Testis (tissue), 2 donors: ENCODE measurements at regions not wholly inside any gene's neighbourhood (a gene's known extent, or its start where the extent isn't known, plus 50 kb on each side); places are given as distances from the start of the nearest gene placed in this dataset.

Source experiments
- DNase-seq: peaks from one replicate; pipeline ENCODE4 v3.0.0-alpha.2; 2019
- H3K27ac ChIP-seq, 2 donors: fragments of 200-600 bp; sonication (generic); one replicate each; pipeline ENCODE4 v1.5.1; 2019
- H3K27me3 ChIP-seq: fragments of 200-600 bp; sonication (generic); one replicate; pipeline ENCODE4 v1.5.1; 2019
- H3K36me3 ChIP-seq: fragments of 200-600 bp; sonication (generic); one replicate; pipeline ENCODE4 v1.5.1; 2017; ENCODE audit warnings: low read depth; ENCODE audit errors: missing control alignments
- H3K4me1 ChIP-seq: fragments of 200-600 bp; sonication (generic); one replicate; pipeline ENCODE4 v1.5.1; 2019
- H3K4me3 ChIP-seq, 2 donors: fragments of 200-600 bp; sonication (generic); one replicate each; pipeline ENCODE4 v1.5.1; 2017 to 2019
- H3K9me3 ChIP-seq: fragments of 200-600 bp; sonication (generic); one replicate; pipeline ENCODE4 v1.5.1; 2017
- CTCF ChIP-seq, 3 experiments: fragments of 450-650 bp in 2 of 3; fragments of 200-600 bp in 1 of 3; sonication (generic) in 1 of 3; IDR thresholded peaks; one replicate each; pipeline ENCODE4 v1.5.1; 2016 to 2019; ENCODE audit warnings: antibody characterized with exemption in 3 of 3, mild to moderate bottlenecking in 2 of 3, moderate library complexity in 1 of 3
- POLR2A ChIP-seq: fragments of 450-650 bp; IDR thresholded peaks from one replicate; pipeline ENCODE4 v1.6.1; 2017; ENCODE audit warnings: antibody characterized with exemption, mild to moderate bottlenecking, moderate library complexity
- WGBS, 2 donors: methylation state at CpG; one replicate each; pipeline ENCODE4 v1.1.5; 2018; 5-methylcytosine and 5-hydroxymethylcytosine counted together
- intact Hi-C: fragments of 100-400 bp; cut with DNase I; formaldehyde crosslinking; loops from one replicate; pipeline ENCODE4 v1.15.1; 2023; ENCODE audit warnings: low total_unique reads

GRCh38 chr16:8519179-8519578 is 71.1 kb downstream of the TMEM114 start:
- 85 to 92% methylated on average over 4 of the region's 4 CpGs for WGBS, 2 donors
- no peaks in the 10 kb centered on the region for H3K4me1 ChIP-seq
- no peaks in the 10 kb centered on the region for H3K36me3 ChIP-seq
- no peak overlapping the region for H3K4me3 ChIP-seq
- H3K27me3 ChIP-seq: no peaks in the 10 kb centered on the region
- no peak for DNase-seq
- H3K9me3 ChIP-seq: no peaks in the 10 kb centered on the region
- intact Hi-C loops: no loop called here
- H3K27ac ChIP-seq: no peak overlapping the region
- no peak for TF ChIP-seq CTCF (IDR thresholded peaks at IDR 0.05)
- TF ChIP-seq POLR2A: no peak

- TF ChIP-seq POLR2A (no peak), CTCF (IDR thresholded peaks at IDR 0.05) (no peak)
- intact Hi-C loops: no loop called here
Measured at GRCh38 chr16:8517280-8517679, 73.0 kb downstream of the TMEM114 start.

DNA sequence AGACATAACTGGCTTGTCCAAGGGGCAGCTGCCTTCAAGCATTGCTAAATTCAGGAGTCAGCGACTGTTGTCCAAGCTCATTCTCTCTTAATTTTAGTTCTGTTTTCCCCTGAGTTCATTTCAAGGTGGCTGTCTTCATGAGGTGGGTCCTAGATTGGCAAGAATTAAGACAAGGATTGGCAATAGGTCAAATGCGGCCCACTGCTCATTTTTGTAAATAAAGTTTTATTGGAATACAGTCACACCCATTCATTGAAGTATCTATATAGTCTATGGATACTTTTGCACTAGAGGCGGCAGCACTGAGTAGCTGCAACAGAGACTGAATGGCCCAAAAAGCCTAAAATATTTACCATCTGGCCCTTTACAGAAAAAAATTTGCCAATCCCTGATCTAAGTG is 73.8 kb downstream of the TMEM114 start:
- no peak for DNase-seq
- intact Hi-C loops: no loop called here
- H3K4me3 ChIP-seq: no peak overlapping the region
- no peak overlapping the region for H3K27ac ChIP-seq
- H3K9me3 ChIP-seq: no peaks in the 10 kb centered on the region
- no peaks in the 10 kb centered on the region for H3K27me3 ChIP-seq
- TF ChIP-seq POLR2A: no peak
- no peak for TF ChIP-seq CTCF (IDR thresholded peaks at IDR 0.05)
- no peaks in the 10 kb centered on the region for H3K36me3 ChIP-seq
- no peaks in the 10 kb centered on the region for H3K4me1 ChIP-seq
- WGBS, 2 donors: 91 to 96% methylated on average over 3 of the region's 3 CpGs

More at GRCh38 chr16:8517280-8517679, 73.0 kb downstream of the TMEM114 start:
- WGBS, 2 donors: 88% methylated on average over 4 of the region's 4 CpGs
- H3K4me1 ChIP-seq: no peaks in the 10 kb centered on the region
- no peak for DNase-seq
- H3K4me3 ChIP-seq: no peak overlapping the region
- no peaks in the 10 kb centered on the region for H3K27me3 ChIP-seq
- no peaks in the 10 kb centered on the region for H3K9me3 ChIP-seq
- H3K36me3 ChIP-seq: no peaks in the 10 kb centered on the region
- H3K27ac ChIP-seq: no peak overlapping the region

DNA sequence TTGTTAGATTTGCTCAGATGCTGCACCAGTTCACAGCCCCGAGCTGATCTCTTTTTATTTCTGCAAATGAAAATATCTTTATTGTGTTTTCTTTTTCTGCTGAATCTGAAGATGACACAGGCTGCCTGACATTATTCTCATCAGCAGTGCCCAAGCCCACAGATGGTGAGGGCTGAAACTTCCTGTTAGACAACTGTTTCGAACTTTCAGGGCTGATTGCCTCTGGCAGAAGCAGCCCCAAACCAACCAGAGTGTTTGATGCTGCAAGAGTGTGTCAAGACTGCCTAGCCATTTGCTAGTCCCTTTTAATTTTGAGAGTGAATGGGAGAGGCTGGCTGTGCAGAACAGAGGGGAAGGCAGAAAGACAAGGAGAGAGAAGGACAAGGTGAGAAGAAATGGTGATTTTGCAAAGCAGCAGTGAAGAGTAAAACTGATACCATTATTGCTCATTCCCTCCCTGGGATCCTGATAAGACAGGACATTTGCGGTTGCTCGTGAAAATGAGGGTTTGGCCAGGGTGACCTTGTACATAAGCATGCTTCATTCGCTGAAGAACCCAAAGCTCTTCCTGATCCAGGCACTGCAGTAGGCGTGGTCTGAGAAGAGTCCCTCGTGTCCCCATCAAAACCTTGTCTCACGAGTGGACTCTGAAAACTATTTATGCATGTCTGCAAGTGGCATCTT is 77.2 kb downstream of the TMEM114 start:
- Histone ChIP-seq H3K9me3 (no peaks in the 10 kb centered on the region), H3K27me3 (no peaks in the 10 kb centered on the region), H3K4me3 (no peak overlapping the region), H3K4me1 (no peaks in the 10 kb centered on the region), H3K27ac (no peak overlapping the region), H3K36me3 (no peaks in the 10 kb centered on the region)
- no peak for DNase-seq
- 47 to 60% methylated on average over 8 of the region's 8 CpGs for WGBS, 2 donors
- intact Hi-C loops: no loop called here
- no peak for TF ChIP-seq CTCF (IDR thresholded peaks at IDR 0.05)
- no peak for TF ChIP-seq POLR2A

GRCh38 chr16:8511464-8511863 is 78.8 kb downstream of the TMEM114 start:
- intact Hi-C loops: no loop called here

More at GRCh38 chr16:8511464-8511863, 78.8 kb downstream of the TMEM114 start:
- H3K4me1 ChIP-seq: no peaks in the 10 kb centered on the region
- H3K27me3 ChIP-seq: no peaks in the 10 kb centered on the region
- no peaks in the 10 kb centered on the region for H3K36me3 ChIP-seq
- peak overlapping the region in 1 of 2 donors; percentile 4 for H3K4me3 ChIP-seq
- WGBS, 2 donors: 59 to 68% methylated on average over 4 of the region's 4 CpGs
- TF ChIP-seq CTCF (IDR thresholded peaks at IDR 0.05): no peak
- TF ChIP-seq POLR2A: no peak
- DNase-seq: peak; percentile 38
- no peaks in the 10 kb centered on the region for H3K9me3 ChIP-seq
- no peak overlapping the region for H3K27ac ChIP-seq
